ENCODE measurements at regions not wholly inside any gene's neighbourhood (a gene's known extent, or its start where the extent isn't known, plus 50 kb on each side); places are given as distances from the start of the nearest gene placed in this dataset.
"Not testable (repeated sequence)": the region's sequence is repeated elsewhere in the genome, so short reads cannot be mapped to it uniquely, and the experiment has no call there.

GRCh38 chr3:153221748-153222162, 59.7 kb downstream of the RAP2B start:
- DNase-seq, result peak in 10 of 14 donors; percentile 5 to 55 (median 18)

GRCh38 chr3:153226877-153227276, 64.9 kb downstream of the RAP2B start:
- not testable (repeated sequence) for DNase-seq

GRCh38 chr3:153230427-153230826, 68.4 kb downstream of the RAP2B start:
- not testable (repeated sequence) for DNase-seq

- not testable (repeated sequence) for DNase-seq
These were observed 69.2 kb downstream of the RAP2B start for GRCh38 chr3:153231245-153231644.

- DNase-seq, result not testable (repeated sequence)
These were observed 70.2 kb downstream of the RAP2B start for GRCh38 chr3:153232050-153232752.

- DNase-seq, result no peak
These were observed 70.8 kb downstream of the RAP2B start for GRCh38 chr3:153232851-153233271.

GRCh38 chr3:153233986-153234385, 72.0 kb downstream of the RAP2B start:
- DNase-seq, result no peak

- DNase-seq, result no peak
These were observed 80.9 kb downstream of the RAP2B start for GRCh38 chr3:153242896-153243295.

- DNase-seq, result no peak
These were observed 82.9 kb downstream of the RAP2B start for GRCh38 chr3:153244961-153245360.

- DNase-seq, result no peak
These were observed 83.6 kb downstream of the RAP2B start for GRCh38 chr3:153245661-153246060.

GRCh38 chr3:153246331-153246730, 84.3 kb downstream of the RAP2B start:
- DNase-seq, result no peak

- no peak for DNase-seq
These were observed 84.8 kb downstream of the RAP2B start for GRCh38 chr3:153246806-153247205.

GRCh38 chr3:153247331-153248330, 85.6 kb downstream of the RAP2B start:
- no peak for DNase-seq

GRCh38 chr3:153248835-153249234, 86.8 kb downstream of the RAP2B start:
- DNase-seq, result not testable (repeated sequence)

- no peak for DNase-seq
These were observed 87.9 kb downstream of the RAP2B start for GRCh38 chr3:153249906-153250305.

- DNase-seq, result no peak
These were observed 88.4 kb downstream of the RAP2B start for GRCh38 chr3:153250446-153250845.

- DNase-seq, result no peak
These were observed 90.9 kb downstream of the RAP2B start for GRCh38 chr3:153252963-153253362.

GRCh38 chr3:153254361-153254760, 92.3 kb downstream of the RAP2B start:
- DNase-seq, result no peak

GRCh38 chr3:153257673-153258351, 95.8 kb downstream of the RAP2B start:
- no peak for DNase-seq

GRCh38 chr3:153259956-153260355, 97.9 kb downstream of the RAP2B start:
- no peak for DNase-seq

- DNase-seq, result no peak
These were observed 98.7 kb downstream of the RAP2B start for GRCh38 chr3:153260681-153261080.

GRCh38 chr3:153266619-153267018, 104.6 kb downstream of the RAP2B start:
- DNase-seq, result no peak

Measured in C1 segment of cervical spinal cord (tissue), 14 donors.